HG03378 (cell line): ENCODE measurements at regions not wholly inside any gene's neighbourhood (a gene's known extent, or its start where the extent isn't known, plus 50 kb on each side); places are given as distances from the start of the nearest gene placed in this dataset.
"Not testable (repeated sequence)": the region's sequence is repeated elsewhere in the genome, so short reads cannot be mapped to it uniquely, and the experiment has no call there.

ENCODE experiments used
- ATAC-seq: cut with Tn5 transposase; IDR thresholded peaks from one replicate; pipeline ENCODE4 v1.9.1; 2021; ENCODE audit warnings: mild to moderate bottlenecking, moderate library complexity; ENCODE audit not compliant: unreplicated experiment

GRCh38 chr4:158395889-158396288 is 125.8 kb upstream of the RXFP1 start:
- no peak for ATAC-seq

DNA sequence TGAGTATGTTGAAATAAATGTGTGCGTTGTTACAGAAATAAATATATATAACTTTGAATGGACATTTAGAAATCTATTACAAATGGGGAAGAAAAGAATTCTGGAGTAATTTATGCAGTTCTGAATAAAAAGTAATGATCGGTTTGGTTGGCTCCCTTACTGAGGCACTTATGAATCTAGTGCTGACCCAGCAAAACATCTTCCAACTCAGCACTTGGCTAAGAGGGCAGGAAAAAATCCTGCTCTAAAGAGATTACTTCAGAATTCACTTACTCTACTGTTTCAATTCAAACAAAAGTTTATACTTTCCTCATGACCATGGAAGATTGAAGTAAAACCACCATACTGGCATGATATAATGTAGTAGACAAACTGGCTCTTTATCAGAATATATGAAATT is 123.9 kb upstream of the RXFP1 start:
- ATAC-seq: no peak

GRCh38 chr4:158407961-158408360 is 113.7 kb upstream of the RXFP1 start:
- not testable (repeated sequence) for ATAC-seq

GRCh38 chr4:158410272-158410671 is 111.4 kb upstream of the RXFP1 start:
- no peak for ATAC-seq

GRCh38 chr4:158411269-158411668 is 110.4 kb upstream of the RXFP1 start:
- ATAC-seq: no peak

GRCh38 chr4:158418679-158419078 is 103.0 kb upstream of the RXFP1 start:
- not testable (repeated sequence) for ATAC-seq

GRCh38 chr4:158420782-158421181 is 100.9 kb upstream of the RXFP1 start:
- ATAC-seq: no peak

- ATAC-seq: no peak
Observed at GRCh38 chr4:158422546-158422945, 99.1 kb upstream of the RXFP1 start.

DNA sequence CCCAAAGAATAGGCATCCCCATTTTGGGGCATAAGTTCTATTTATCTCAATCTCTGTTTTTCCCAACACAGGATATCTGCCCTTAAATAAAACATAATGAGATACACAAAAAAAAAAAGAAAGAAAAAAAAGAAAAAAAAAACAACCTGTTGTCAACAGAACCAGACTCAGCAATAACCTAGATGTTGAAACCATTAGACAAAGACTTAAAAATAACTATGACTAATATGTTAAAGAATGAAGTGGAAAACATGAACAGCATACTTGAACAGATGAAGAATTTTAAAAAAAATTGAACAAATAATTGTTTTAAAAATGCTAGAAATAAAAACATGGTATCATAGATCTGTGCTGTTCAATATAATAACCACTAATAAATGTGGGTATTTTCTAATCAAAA is 93.4 kb upstream of the RXFP1 start:
- ATAC-seq: no peak

- no peak for ATAC-seq
Observed at GRCh38 chr4:158442736-158443135, 78.9 kb upstream of the RXFP1 start.

- no peak for ATAC-seq
Observed at GRCh38 chr4:158443731-158444130, 78.0 kb upstream of the RXFP1 start.

GRCh38 chr4:158444621-158445020 is 77.1 kb upstream of the RXFP1 start:
- ATAC-seq: no peak

DNA sequence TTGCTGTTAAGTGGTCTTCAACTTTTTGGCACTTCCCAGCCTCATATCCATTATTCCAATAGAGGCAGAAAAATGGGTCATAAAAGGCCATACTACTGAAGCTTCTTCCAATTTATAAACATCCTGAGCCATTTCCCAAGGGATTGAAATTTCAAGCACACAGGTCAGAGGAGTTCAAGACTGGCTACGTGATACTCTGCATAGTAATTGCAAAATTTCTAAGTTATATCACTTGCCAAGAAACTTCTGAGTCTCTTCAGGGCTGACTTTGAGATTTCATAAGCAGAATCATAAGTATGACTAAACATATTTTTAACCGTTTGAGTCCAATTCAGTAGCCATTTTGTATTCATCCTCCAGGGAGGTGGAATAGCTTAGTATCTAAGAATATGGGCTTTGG is 75.6 kb upstream of the RXFP1 start:
- ATAC-seq: no peak

DNA sequence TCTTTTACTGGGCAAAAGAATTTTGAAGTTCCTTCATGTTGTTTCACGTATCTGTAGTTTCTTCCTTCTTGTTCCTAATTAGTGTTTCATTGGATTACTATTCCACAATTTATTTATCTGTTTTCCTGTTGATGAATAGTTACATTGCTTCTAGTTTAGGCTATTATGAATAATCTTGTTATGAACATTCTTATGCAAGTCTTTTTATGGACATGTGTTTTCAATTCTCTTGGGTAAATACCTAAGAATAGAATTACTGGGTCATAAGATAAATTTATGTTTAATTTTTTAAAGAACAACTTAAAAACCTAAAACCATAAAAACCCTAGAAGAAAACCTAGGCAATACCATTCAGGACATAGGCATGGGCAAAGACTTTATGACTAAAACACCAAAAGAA is 70.9 kb upstream of the RXFP1 start:
- ATAC-seq: no peak

- not testable (repeated sequence) for ATAC-seq
Observed at GRCh38 chr4:158452116-158452515, 69.6 kb upstream of the RXFP1 start.

- ATAC-seq: no peak
Observed at GRCh38 chr4:158458271-158458895, 63.3 kb upstream of the RXFP1 start.

DNA sequence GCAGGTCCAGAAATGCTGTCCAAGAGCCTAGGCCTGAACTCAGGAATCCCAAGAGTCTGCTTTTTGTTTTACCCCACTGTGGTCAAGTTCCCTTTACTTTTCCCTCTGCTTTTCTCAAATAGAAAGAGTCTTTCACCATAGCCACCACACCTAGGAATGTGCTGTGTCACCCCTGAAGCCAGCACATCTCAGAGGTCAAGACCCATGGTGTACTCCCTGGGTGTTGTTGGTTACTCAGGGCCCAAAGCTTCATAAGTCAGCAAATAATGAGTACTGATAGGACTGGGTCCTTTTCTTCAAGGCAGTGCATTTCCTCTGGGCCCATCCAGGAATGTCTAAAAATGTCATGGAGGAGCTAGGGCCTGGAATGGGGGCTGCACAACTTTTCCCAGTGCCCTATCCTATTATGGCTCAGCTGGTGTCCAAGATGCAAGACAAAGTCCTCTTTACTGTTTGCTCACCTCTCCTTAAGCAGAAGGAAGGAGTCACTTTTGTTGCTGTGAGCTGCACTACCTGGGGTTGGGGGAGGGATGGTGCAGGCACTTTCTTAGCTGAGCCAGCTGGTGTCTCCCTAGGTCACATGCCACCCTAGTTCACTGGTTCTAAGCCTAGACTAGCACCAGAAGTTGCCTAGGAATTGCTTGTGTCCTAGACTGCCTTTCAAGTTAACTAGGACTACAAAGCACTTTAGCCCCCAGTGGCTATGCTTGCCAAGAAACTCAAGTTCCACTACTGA is 62.4 kb upstream of the RXFP1 start:
- no peak for ATAC-seq

DNA sequence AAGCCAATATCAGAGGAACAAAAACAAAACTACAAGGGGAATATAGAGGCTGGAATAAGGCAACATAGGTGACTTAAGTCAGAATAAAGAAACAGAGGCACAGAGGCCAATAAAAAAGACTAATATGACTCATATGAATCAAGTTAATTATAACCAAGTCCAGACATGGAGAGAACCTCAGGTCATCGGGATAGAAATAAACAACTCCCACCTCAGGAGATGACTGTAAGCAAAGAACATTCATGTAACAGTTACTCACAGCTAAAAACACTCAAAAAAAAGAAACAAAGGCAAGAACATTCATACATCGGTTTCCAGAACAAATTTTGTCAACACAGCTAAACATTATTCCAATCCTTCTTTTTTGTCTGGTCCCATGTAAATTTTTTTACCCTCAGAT is 60.3 kb upstream of the RXFP1 start:
- ATAC-seq: no peak

DNA sequence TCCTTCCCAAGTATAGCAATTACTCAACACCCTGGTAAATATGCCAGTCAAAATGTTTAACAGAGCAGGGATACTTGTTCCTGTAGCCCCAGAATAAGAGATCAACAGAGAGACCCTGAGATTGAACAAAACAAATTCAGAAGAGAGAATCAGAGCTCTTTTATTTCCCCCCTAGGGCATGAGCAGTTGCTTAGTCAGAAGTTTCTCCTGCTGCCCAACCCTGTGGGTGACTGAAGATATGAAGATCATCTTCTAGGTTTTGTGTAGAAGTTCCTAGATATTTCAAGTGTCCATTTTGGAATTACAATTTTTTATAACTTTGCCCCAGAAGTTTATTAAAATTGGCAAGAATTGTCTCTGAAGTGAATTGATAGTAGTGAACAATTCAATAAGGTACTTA is 59.1 kb upstream of the RXFP1 start:
- no peak for ATAC-seq
